Stomach (tissue), 4 donors: ENCODE measurements at regions not wholly inside any gene's neighbourhood (a gene's known extent, or its start where the extent isn't known, plus 50 kb on each side); places are given as distances from the start of the nearest gene placed in this dataset.
"Not testable (repeated sequence)": the region's sequence is repeated elsewhere in the genome, so short reads cannot be mapped to it uniquely, and the experiment has no call there.

Experiments
- CTCF ChIP-seq, 7 experiments: fragments of 450-650 bp in 4 of 7; fragments of 200-600 bp in 3 of 7; sonication (generic) in 3 of 7; IDR thresholded peaks; one replicate each; pipeline ENCODE4 v1.5.1; 2016 to 2019; ENCODE audit warnings: antibody characterized with exemption in 7 of 7, control low read depth in 2 of 7, mild to moderate bottlenecking in 1 of 7
- EP300 ChIP-seq: sonication (generic); formaldehyde crosslinking; IDR thresholded peaks from one replicate; pipeline ENCODE4 v1.6.1; 2017; ENCODE audit warnings: antibody characterized with exemption

- not testable (repeated sequence) for TF ChIP-seq CTCF (IDR thresholded peaks at IDR 0.05); EP300
Observed at GRCh38 chr12:30272515-30272914, 423.2 kb downstream of the IPO8 start.
